Endothelial cell of umbilical vein (primary cell): ENCODE measurements at regions not wholly inside any gene's neighbourhood (a gene's known extent, or its start where the extent isn't known, plus 50 kb on each side); places are given as distances from the start of the nearest gene placed in this dataset.

Experiments
- BruUV-seq: library from RNA; stranded (reverse); fragments of 400-500 nt; replicated peaks from 2 replicates; lab custom pipeline; 2021; lab: Mats Ljungman, UMichigan
- CTCF ChIA-PET: fragments of 300-600, 350-600 bp; sonication (Branson Sonifier 250); formaldehyde crosslinking; loops from one replicate; lab custom pipeline; 2021; ENCODE audit warnings: antibody characterized with exemption, inconsistent platforms; lab: Charles Lee
- POLR2A ChIA-PET: fragments of 300-600, 350-600 bp; sonication (Branson Sonifier 250); formaldehyde crosslinking; loops from one replicate; lab custom pipeline; 2021; ENCODE audit warnings: antibody characterized with exemption, inconsistent platforms; lab: Charles Lee
- DNase-seq: peaks from one replicate; pipeline ENCODE4 v3.0.0-alpha.2; 2011; ENCODE audit warnings: low read depth, low spot score
- FAIRE-seq: peaks from 2 replicates; lab custom pipeline; 2011; peaks lifted over from hg19 to GRCh38; lab: Jason Lieb, UNC
- H2AFZ ChIP-seq: 2 replicates; pipeline ENCODE4 v1.6.0; 2012; ENCODE audit warnings: low read depth, low read length, control low read depth, inconsistent platforms
- H3K27ac ChIP-seq: 2 replicates; pipeline ENCODE4 v1.5.1; 2011; ENCODE audit warnings: low read depth, mild to moderate bottlenecking, control low read depth, low read length, moderate library complexity; ENCODE audit not compliant: insufficient read depth
- H3K27me3 ChIP-seq, 2 experiments: 2 replicates each; pipeline versions ENCODE4 v1.6.0 to v1.6.1; 2011; ENCODE audit warnings: low read length in 2 of 2, mixed read lengths in 1 of 2; ENCODE audit not compliant: control insufficient read depth in 2 of 2, insufficient read depth in 2 of 2
- H3K36me3 ChIP-seq, 2 experiments: 2 replicates in 1 of 2; 3 replicates in 1 of 2; pipeline ENCODE4 v1.5.1; 2011; ENCODE audit warnings: low read length in 2 of 2, mild to moderate bottlenecking in 1 of 2, moderate library complexity in 1 of 2; ENCODE audit not compliant: control insufficient read depth in 2 of 2, insufficient read depth in 2 of 2; ENCODE audit errors: extremely low read depth in 1 of 2
- H3K4me1 ChIP-seq: 3 replicates; pipeline ENCODE4 v1.5.1; 2011; ENCODE audit warnings: mild to moderate bottlenecking, low read length; ENCODE audit not compliant: control insufficient read depth, insufficient read depth; ENCODE audit errors: extremely low read depth
- H3K4me2 ChIP-seq: 2 replicates; pipeline ENCODE4 v1.6.1; 2011; ENCODE audit warnings: low read length, control low read depth, mixed read lengths; ENCODE audit not compliant: insufficient read depth
- H3K4me3 ChIP-seq, 3 experiments: fragments of 200-600 bp in 1 of 3; sonication (generic), shearing (Covaris generic) in 1 of 3; replicated peaks in 1 of 3; 2 replicates each; pipeline ENCODE4 v1.5.1; 2011 to 2016; ENCODE audit warnings: control low read depth in 3 of 3, low read length in 3 of 3, mild to moderate bottlenecking in 2 of 3, inconsistent platforms in 1 of 3, low read depth in 1 of 3, moderate library complexity in 1 of 3; ENCODE audit not compliant: insufficient read depth in 1 of 3
- H3K79me2 ChIP-seq: 2 replicates; pipeline ENCODE4 v1.6.0; 2012; ENCODE audit warnings: low read length, inconsistent platforms; ENCODE audit not compliant: control insufficient read depth, insufficient read depth
- H3K9ac ChIP-seq: replicated peaks from 2 replicates; pipeline ENCODE3; 2011; ENCODE audit warnings: low read length, control low read depth; ENCODE audit not compliant: insufficient read depth; ENCODE audit errors: extremely low read depth
- H3K9me1 ChIP-seq: replicated peaks from 3 replicates; pipeline ENCODE4 v1.6.0; 2011; ENCODE audit warnings: mild to moderate bottlenecking, low read length; ENCODE audit not compliant: control insufficient read depth, insufficient read depth; ENCODE audit errors: extremely low read depth
- H3K9me3 ChIP-seq: replicated peaks from 2 replicates; pipeline ENCODE4 v1.5.1; 2012; ENCODE audit warnings: low read length, inconsistent platforms; ENCODE audit not compliant: control insufficient read depth, insufficient read depth
- H4K20me1 ChIP-seq: replicated peaks from 2 replicates; pipeline ENCODE3; 2011; ENCODE audit warnings: mild to moderate bottlenecking, low read length; ENCODE audit not compliant: control insufficient read depth, insufficient read depth; ENCODE audit errors: extremely low read depth
- CTCF ChIP-seq, 2 donors: IDR thresholded peaks; 1 replicate in 1 of 2; 2 replicates in 1 of 2; pipeline ENCODE4 v1.5.1; 2011; ENCODE audit warnings: low read length in 2 of 2, mild to moderate bottlenecking in 2 of 2, moderate library complexity in 2 of 2, control low read depth in 1 of 2, inconsistent platforms in 1 of 2, low read depth in 1 of 2; ENCODE audit not compliant: insufficient read depth in 1 of 2; ENCODE audit errors: extremely low read depth in 1 of 2
- EZH2 ChIP-seq: IDR thresholded peaks from 2 replicates; pipeline ENCODE4 v1.6.1; 2012; ENCODE audit warnings: borderline replicate concordance, low read depth, mild to moderate bottlenecking, moderate library complexity, low read length, inconsistent platforms; ENCODE audit not compliant: severe bottlenecking
- FOS ChIP-seq: IDR thresholded peaks from 2 replicates; pipeline ENCODE4 v1.6.1; 2011; ENCODE audit warnings: mild to moderate bottlenecking, low read length, moderate library complexity, borderline replicate concordance; ENCODE audit not compliant: insufficient read depth
- GATA2 ChIP-seq: IDR thresholded peaks from 2 replicates; pipeline ENCODE4 v1.7.0; 2011; ENCODE audit warnings: low read depth, mild to moderate bottlenecking, moderate library complexity, mixed read lengths, low read length; ENCODE audit not compliant: insufficient read length, insufficient read depth
- JUN ChIP-seq: IDR thresholded peaks from 2 replicates; pipeline ENCODE4 v1.6.1; 2011; ENCODE audit warnings: borderline replicate concordance, low read depth; ENCODE audit not compliant: insufficient read length, insufficient read depth
- MYC ChIP-seq: IDR thresholded peaks from one replicate; pipeline ENCODE4 v1.6.1; 2011; ENCODE audit warnings: mild to moderate bottlenecking, low read depth, low read length
- POLR2A ChIP-seq: IDR thresholded peaks from 2 replicates; pipeline ENCODE4 v1.6.1; 2012; ENCODE audit warnings: low read depth, mild to moderate bottlenecking, control low read depth, low read length
- POLR2AphosphoS5 ChIP-seq: IDR thresholded peaks from 2 replicates; pipeline ENCODE4 v1.6.1; 2012; ENCODE audit warnings: low read depth, mild to moderate bottlenecking, control low read depth, low read length, moderate library complexity; ENCODE audit not compliant: insufficient read depth
- dilution Hi-C: fragments of 300-500 bp; cut with MboI; formaldehyde crosslinking; loops from one replicate; pipeline ENCODE4 v1.15.0; 2019; ENCODE audit warnings: low sequenced_read_pairs; ENCODE audit not compliant: extremely low pct_ligation_motif_present
- intact Hi-C: fragments of 100-400 bp; cut with micrococcal nuclease; formaldehyde crosslinking; loops from one replicate; pipeline ENCODE4 v1.10.0; 2022
- TF ChIP-seq, protein P1 (sequence below): IDR thresholded peaks from 2 replicates; pipeline ENCODE4 v1.6.1; 2011; ENCODE audit not compliant: insufficient read depth, insufficient read length

DNA sequence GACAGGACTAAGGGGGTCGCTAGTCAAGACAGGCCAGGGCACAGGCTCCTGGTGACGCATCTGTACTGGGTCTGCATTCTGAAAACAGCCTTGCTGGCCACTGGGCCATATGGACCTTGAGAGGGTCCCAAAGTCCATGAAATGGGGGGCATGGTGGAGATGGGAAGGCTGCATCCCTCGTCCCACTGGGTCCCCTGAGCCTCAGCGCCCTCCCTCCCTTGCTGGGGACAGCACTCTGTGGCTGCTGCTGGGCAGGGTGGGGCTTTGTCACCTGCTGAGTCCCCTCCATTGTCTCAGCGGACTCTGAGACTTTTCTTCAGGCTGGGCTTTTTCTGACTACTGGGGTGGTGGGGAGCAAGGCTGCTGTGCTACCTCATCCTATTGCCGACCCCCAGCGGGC, 205.2 kb downstream of the RHOU start:
- no peak overlapping the region for H2AFZ ChIP-seq
- FAIRE-seq, result no peak
- CTCF ChIA-PET, result no interaction called here

More for the DNA sequence above, 205.2 kb downstream of the RHOU start:
- POLR2A ChIA-PET, result no interaction called here
- no peak overlapping the region for H3K9ac ChIP-seq
- no peak for TF ChIP-seq JUN
- no peak for TF ChIP-seq CTCF (IDR thresholded peaks at IDR 0.05; ENCODE audit: extremely low read depth in 1 of 2, insufficient read depth in 1 of 2, low read depth in 1 of 2, low read length in 2 of 2)
- TF ChIP-seq, protein P1, sequence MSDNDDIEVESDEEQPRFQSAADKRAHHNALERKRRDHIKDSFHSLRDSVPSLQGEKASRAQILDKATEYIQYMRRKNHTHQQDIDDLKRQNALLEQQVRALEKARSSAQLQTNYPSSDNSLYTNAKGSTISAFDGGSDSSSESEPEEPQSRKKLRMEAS, result no peak
- no peak for TF ChIP-seq POLR2A
- TF ChIP-seq FOS, result no peak
- TF ChIP-seq EZH2, result no peak
- no peak for TF ChIP-seq GATA2
- TF ChIP-seq MYC, result no peak
- no peak for TF ChIP-seq POLR2AphosphoS5
- H3K4me2 ChIP-seq, result no peak overlapping the region
- dilution Hi-C loops, result no loop called here
- BruUV-seq, result no TSS peak
- H3K9me3 ChIP-seq, result no peaks in the 10 kb centered on the region
- DNase-seq, result no peak
- H4K20me1 ChIP-seq, result no peaks in the 10 kb centered on the region
- H3K4me1 ChIP-seq, result peaks cover 4% of the 10 kb centered on the region
- no peak overlapping the region for H3K4me3 ChIP-seq
- H3K27me3 ChIP-seq, result no peaks in the 10 kb centered on the region
- no peaks in the 10 kb centered on the region for H3K9me1 ChIP-seq
- H3K27ac ChIP-seq, result no peak overlapping the region
- no peaks in the 10 kb centered on the region for H3K79me2 ChIP-seq
- intact Hi-C loops, result no loop called here
- H3K36me3 ChIP-seq, result no peaks in the 10 kb centered on the region
